ENCODE measurements at regions not wholly inside any gene's neighbourhood (a gene's known extent, or its start where the extent isn't known, plus 50 kb on each side); places are given as distances from the start of the nearest gene placed in this dataset.

GRCh38 chr5:72615061-72615460 lies 107.9 kb upstream of the ZNF366 start:
- TF ChIP-seq EP300 (IDR thresholded peaks at IDR 0.05) (no peak), CTCF (IDR thresholded peaks at IDR 0.05) (no peak), POLR2A (IDR thresholded peaks at IDR 0.05) (no peak), POLR2AphosphoS5 (IDR thresholded peaks at IDR 0.05) (no peak)

Data from suprapubic skin (tissue), 4 donors.